HEK293T (cell line): ENCODE measurements at regions not wholly inside any gene's neighbourhood (a gene's known extent, or its start where the extent isn't known, plus 50 kb on each side); places are given as distances from the start of the nearest gene placed in this dataset.

Source experiments
- BHLHE40 ChIP-seq: fragments of 450-650 bp; IDR thresholded peaks from 2 replicates; pipeline ENCODE4 v1.6.1; 2016; ENCODE audit warnings: mild to moderate bottlenecking, moderate library complexity, borderline replicate concordance
- ELF4 ChIP-seq: fragments of 450-650 bp; IDR thresholded peaks from 2 replicates; pipeline ENCODE4 v1.6.1; 2017; ENCODE audit warnings: antibody characterized with exemption
- FOXA1 ChIP-seq: fragments of 450-650 bp; IDR thresholded peaks from 2 replicates; pipeline ENCODE4 v1.6.1; 2016; ENCODE audit warnings: mild to moderate bottlenecking
- FOXK2 ChIP-seq: fragments of 450-650 bp; IDR thresholded peaks from 2 replicates; pipeline ENCODE4 v1.6.1; 2016; ENCODE audit warnings: mild to moderate bottlenecking
- TARDBP ChIP-seq: fragments of 450-650 bp; IDR thresholded peaks from 2 replicates; pipeline ENCODE4 v1.6.1; 2016
- ZNF384 ChIP-seq: fragments of 450-650 bp; IDR thresholded peaks from 2 replicates; pipeline ENCODE4 v1.6.1; 2016

GRCh38 chr7:98531717-98532116 is 85.4 kb upstream of the NPTX2 start:
- TF ChIP-seq BHLHE40 = no peak
- TF ChIP-seq FOXA1 = no peak
- no peak for TF ChIP-seq ZNF384
- TF ChIP-seq TARDBP = no peak
- TF ChIP-seq ELF4 = no peak
- no peak for TF ChIP-seq FOXK2
